Cardiac muscle cell (in vitro differentiated cells and primary cell): ENCODE measurements at regions not wholly inside any gene's neighbourhood (a gene's known extent, or its start where the extent isn't known, plus 50 kb on each side); places are given as distances from the start of the nearest gene placed in this dataset.

Source experiments
- DNase-seq, 2 donors: peaks; one replicate each; pipeline versions ENCODE4 v3.0.0 to v3.0.0-alpha.2; 2010 to 2017; ENCODE audit warnings: low read depth in 1 of 2, low spot score in 1 of 2
- H3K27ac ChIP-seq: fragments of 200-600 bp; sonication (generic); 2 replicates; pipeline ENCODE4 v1.5.1; 2016
- H3K27me3 ChIP-seq: fragments of 200-600 bp; sonication (generic); 2 replicates; pipeline ENCODE4 v1.6.0; 2016; ENCODE audit warnings: control low read depth
- H3K36me3 ChIP-seq: fragments of 200-600 bp; sonication (generic); 2 replicates; pipeline ENCODE4 v1.5.1; 2016; ENCODE audit warnings: control low read depth
- H3K4me1 ChIP-seq: fragments of 200-600 bp; sonication (generic); 2 replicates; pipeline ENCODE4 v1.8.1; 2017; ENCODE audit warnings: low read depth, mild to moderate bottlenecking, mixed run types
- H3K4me3 ChIP-seq: fragments of 200-600 bp; sonication (generic); 2 replicates; pipeline ENCODE4 v1.5.1; 2016; ENCODE audit warnings: mild to moderate bottlenecking
- H3K9me3 ChIP-seq: fragments of 200-600 bp; sonication (generic); 2 replicates; pipeline ENCODE4 v1.5.1; 2017; ENCODE audit warnings: low read depth, mild to moderate bottlenecking, control low read depth
- TF ChIP-seq, protein P1 (sequence below): IDR thresholded peaks from 2 replicates; pipeline ENCODE4 v1.5.1; 2012; ENCODE audit warnings: low read depth, mild to moderate bottlenecking, low read length

GRCh38 chr4:11252149-11252548 lies 176.5 kb downstream of the HS3ST1 start:
- no peak overlapping the region for H3K4me3 ChIP-seq
- DNase-seq: no peak
- no peak overlapping the region for H3K27ac ChIP-seq
- H3K36me3 ChIP-seq: no peaks in the 10 kb centered on the region
- H3K4me1 ChIP-seq: no peaks in the 10 kb centered on the region
- H3K9me3 ChIP-seq: no peaks in the 10 kb centered on the region
- TF ChIP-seq, protein P1, sequence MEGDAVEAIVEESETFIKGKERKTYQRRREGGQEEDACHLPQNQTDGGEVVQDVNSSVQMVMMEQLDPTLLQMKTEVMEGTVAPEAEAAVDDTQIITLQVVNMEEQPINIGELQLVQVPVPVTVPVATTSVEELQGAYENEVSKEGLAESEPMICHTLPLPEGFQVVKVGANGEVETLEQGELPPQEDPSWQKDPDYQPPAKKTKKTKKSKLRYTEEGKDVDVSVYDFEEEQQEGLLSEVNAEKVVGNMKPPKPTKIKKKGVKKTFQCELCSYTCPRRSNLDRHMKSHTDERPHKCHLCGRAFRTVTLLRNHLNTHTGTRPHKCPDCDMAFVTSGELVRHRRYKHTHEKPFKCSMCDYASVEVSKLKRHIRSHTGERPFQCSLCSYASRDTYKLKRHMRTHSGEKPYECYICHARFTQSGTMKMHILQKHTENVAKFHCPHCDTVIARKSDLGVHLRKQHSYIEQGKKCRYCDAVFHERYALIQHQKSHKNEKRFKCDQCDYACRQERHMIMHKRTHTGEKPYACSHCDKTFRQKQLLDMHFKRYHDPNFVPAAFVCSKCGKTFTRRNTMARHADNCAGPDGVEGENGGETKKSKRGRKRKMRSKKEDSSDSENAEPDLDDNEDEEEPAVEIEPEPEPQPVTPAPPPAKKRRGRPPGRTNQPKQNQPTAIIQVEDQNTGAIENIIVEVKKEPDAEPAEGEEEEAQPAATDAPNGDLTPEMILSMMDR: no peak
- no peaks in the 10 kb centered on the region for H3K27me3 ChIP-seq

DNA sequence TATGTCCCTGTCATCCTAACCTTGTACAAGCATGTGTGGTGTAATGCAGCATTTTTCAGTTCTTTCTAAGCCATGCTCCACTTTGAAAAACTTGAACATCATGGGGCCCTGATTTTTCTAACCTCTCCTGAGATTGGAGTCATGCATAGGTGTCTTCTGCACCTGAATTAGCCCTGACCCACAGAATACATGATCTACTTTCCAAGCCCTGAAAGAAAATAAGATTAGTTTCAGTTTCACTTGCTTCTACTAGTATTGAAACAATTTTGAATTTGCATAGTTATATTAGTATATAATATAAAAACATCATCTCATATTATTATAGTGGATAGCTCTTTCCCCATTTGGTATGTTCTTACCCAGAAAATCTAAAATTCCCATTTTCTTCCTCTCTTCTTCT lies 178.2 kb downstream of the HS3ST1 start:
- Histone ChIP-seq H3K36me3 (no peaks in the 10 kb centered on the region), H3K27ac (no peak overlapping the region), H3K4me1 (no peaks in the 10 kb centered on the region), H3K27me3 (no peaks in the 10 kb centered on the region), H3K9me3 (no peaks in the 10 kb centered on the region), H3K4me3 (no peak overlapping the region)
- DNase-seq: no peak
- TF ChIP-seq, protein P1: no peak

DNA sequence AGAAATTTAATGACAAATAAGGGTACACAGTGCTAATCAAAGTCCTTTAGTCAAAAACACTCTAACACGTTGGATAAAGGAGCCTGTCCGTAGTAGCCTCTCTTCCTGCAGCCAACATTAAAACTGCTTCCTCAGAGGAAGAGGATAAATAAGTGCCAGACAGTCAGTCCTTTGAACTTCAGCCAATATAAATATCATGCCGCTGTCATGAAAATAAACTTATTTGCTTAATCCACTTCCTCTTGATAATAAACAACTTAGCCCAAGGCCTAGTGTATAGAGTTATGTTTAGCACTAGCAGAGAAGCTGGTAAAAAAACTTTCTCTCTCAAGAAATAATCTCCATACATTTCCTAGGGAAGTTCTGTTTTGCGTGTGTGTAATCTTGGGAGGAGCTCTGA lies 196.7 kb downstream of the HS3ST1 start:
- Histone ChIP-seq H3K4me3 (no peak overlapping the region), H3K27me3 (no peaks in the 10 kb centered on the region), H3K9me3 (no peaks in the 10 kb centered on the region), H3K27ac (no peak overlapping the region), H3K36me3 (no peaks in the 10 kb centered on the region), H3K4me1 (no peaks in the 10 kb centered on the region)
- DNase-seq: peak in 1 of 2 donors; percentile 32
- TF ChIP-seq, protein P1: no peak

GRCh38 chr4:11230866-11231265 lies 197.8 kb downstream of the HS3ST1 start:
- no peak for DNase-seq

DNA sequence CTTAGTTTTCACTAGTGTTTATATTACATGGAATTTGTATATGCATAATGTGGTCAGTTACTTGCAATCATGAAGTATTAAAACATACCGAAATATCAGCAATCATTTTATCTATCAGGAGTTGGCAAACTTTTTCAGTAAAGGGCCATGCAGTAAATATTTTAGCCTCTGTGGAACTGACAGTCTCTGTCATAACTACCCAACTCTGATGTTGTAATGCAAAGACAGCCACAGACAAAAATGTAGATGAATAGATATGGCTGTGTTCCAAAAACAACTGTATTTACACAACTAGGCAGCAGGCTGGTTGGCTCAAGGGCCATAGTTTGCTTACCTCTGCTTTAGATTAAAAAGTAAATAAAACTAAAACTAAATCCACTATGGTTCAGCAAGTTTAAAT lies 200.2 kb downstream of the HS3ST1 start:
- Histone ChIP-seq H3K4me1 (no peaks in the 10 kb centered on the region), H3K27me3 (no peaks in the 10 kb centered on the region), H3K4me3 (no peak overlapping the region), H3K9me3 (no peaks in the 10 kb centered on the region), H3K27ac (no peak overlapping the region), H3K36me3 (no peaks in the 10 kb centered on the region)
- peak in 1 of 2 donors; percentile 20 for DNase-seq
- TF ChIP-seq, protein P1: no peak

More at GRCh38 chr4:11230866-11231265, 197.8 kb downstream of the HS3ST1 start:
- Histone ChIP-seq H3K27ac (no peak overlapping the region), H3K4me3 (no peak overlapping the region), H3K27me3 (no peaks in the 10 kb centered on the region), H3K36me3 (no peaks in the 10 kb centered on the region), H3K4me1 (no peaks in the 10 kb centered on the region), H3K9me3 (no peaks in the 10 kb centered on the region)
- TF ChIP-seq, protein P1: no peak

DNA sequence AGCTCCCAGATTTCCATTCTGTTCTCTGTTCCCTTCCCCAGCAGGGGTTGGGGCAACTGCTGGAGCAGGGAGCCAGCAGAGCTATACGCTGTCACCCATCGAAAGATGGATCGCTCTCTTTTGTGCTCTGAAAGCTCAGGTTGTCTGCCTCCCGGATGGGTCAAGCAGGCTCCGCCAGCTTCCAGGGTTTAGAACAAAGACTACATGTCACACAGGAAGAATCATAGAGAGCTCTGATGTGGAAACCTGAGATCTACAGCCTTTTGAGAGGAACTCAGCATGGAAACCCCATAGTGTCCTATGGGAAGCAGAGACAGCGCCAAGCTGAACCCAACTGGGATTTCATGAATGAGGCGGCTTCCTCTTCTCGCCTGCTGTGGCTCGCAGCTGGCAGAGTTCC lies 205.4 kb downstream of the HS3ST1 start:
- H3K36me3 ChIP-seq: no peaks in the 10 kb centered on the region
- no peak for DNase-seq
- no peaks in the 10 kb centered on the region for H3K27me3 ChIP-seq
- no peaks in the 10 kb centered on the region for H3K9me3 ChIP-seq
- TF ChIP-seq, protein P1: no peak
- H3K27ac ChIP-seq: no peak overlapping the region
- no peak overlapping the region for H3K4me3 ChIP-seq
- H3K4me1 ChIP-seq: no peaks in the 10 kb centered on the region
